T-helper 17 cell (primary cell): ENCODE measurements at regions not wholly inside any gene's neighbourhood (a gene's known extent, or its start where the extent isn't known, plus 50 kb on each side); places are given as distances from the start of the nearest gene placed in this dataset.

Experiments used
- ATAC-seq: fragments of 150-1000 bp; cut with Tn5 transposase; 2 replicates; pipeline ENCODE4 v1.10.0; 2021; ENCODE audit warnings: mild to moderate bottlenecking, moderate library complexity
- DNase-seq, 3 donors: peaks; one replicate each; pipeline versions ENCODE4 v3.0.0 to v3.0.0-alpha.2; 2020 to 2021
- H3K9me3 ChIP-seq: one replicate; pipeline ENCODE4 v1.7.0; 2013; ENCODE audit warnings: low read length, mild to moderate bottlenecking; ENCODE audit not compliant: control insufficient read depth, poor library complexity, severe bottlenecking
- H3K27ac Mint-ChIP-seq: one replicate; pipeline ENCODE4 v1.8.0; 2022; ENCODE audit warnings: mild to moderate bottlenecking, moderate library complexity, mixed read lengths
- H3K27me3 Mint-ChIP-seq: one replicate; pipeline ENCODE4 v1.8.0; 2022; ENCODE audit warnings: mixed read lengths
- H3K36me3 Mint-ChIP-seq: one replicate; pipeline ENCODE4 v1.8.0; 2022; ENCODE audit warnings: low read depth, mixed read lengths
- H3K4me1 Mint-ChIP-seq: one replicate; pipeline ENCODE4 v1.8.0; 2022; ENCODE audit warnings: mild to moderate bottlenecking, mixed read lengths
- H3K4me3 Mint-ChIP-seq: one replicate; pipeline ENCODE4 v1.8.0; 2022; ENCODE audit warnings: mild to moderate bottlenecking, moderate library complexity, mixed read lengths

DNA sequence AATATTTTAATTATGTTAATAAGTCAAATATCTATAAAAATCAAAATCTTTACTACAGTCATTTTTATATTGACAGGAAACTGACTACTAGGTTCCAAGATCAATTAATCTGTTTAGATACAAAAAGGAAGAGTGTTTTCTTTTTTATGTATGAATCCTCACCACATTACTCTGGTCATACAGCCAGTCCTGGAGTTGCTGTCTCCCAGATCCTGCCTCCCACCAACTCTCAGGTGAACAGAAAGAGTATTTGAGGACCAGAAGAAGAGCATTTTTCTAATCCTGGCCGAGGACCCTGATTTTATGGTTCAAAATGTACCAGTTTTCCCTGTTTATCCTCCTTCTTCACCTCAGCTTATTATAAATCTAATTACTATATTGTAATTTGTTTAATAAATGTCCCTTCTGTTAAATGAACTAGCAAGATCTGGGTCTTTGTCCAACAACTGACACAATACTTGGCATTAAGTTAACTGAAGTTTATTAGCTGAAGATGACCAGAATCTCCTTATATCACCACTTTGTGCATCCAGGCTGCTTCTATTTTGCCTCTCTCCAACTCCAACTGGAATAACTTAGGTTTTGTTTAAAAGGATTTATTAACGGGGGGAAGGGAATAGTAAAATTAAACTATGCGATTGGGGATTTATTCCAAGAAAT is 224.4 kb upstream of the PCDH7 start:
- no peak for DNase-seq
- ATAC-seq, result no peak
- H3K9me3 ChIP-seq, result peaks cover 2% of the 10 kb centered on the region
- Mint-ChIP-seq H3K4me1 (no peaks in the 10 kb centered on the region), H3K27ac (no peak overlapping the region), H3K4me3 (no peak overlapping the region), H3K36me3 (no peaks in the 10 kb centered on the region), H3K27me3 (no peaks in the 10 kb centered on the region)

DNA sequence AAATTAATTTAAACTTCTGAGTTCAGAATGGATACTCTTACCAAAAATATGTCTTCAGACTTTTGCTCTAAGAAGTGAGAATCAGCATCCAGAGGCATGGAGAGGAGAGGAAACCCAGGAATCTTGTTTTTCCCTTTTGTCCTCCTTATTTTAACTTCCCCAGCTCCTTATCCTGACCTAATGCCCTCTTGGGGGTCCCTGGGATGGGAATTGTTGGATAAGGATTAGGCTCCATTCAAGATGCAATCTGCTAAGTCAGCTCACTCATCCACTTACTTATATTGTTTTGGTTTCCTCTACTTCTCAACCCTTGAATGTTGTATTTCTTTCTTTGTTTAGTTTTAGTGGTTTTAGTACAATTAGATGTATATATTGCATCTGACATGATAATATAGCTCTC is 208.4 kb upstream of the PCDH7 start:
- ATAC-seq, result no peak
- no peak overlapping the region for H3K27ac Mint-ChIP-seq
- H3K4me3 Mint-ChIP-seq, result no peak overlapping the region
- no peaks in the 10 kb centered on the region for H3K27me3 Mint-ChIP-seq
- DNase-seq, result no peak
- H3K36me3 Mint-ChIP-seq, result no peaks in the 10 kb centered on the region
- no peaks in the 10 kb centered on the region for H3K9me3 ChIP-seq
- H3K4me1 Mint-ChIP-seq, result no peaks in the 10 kb centered on the region

DNA sequence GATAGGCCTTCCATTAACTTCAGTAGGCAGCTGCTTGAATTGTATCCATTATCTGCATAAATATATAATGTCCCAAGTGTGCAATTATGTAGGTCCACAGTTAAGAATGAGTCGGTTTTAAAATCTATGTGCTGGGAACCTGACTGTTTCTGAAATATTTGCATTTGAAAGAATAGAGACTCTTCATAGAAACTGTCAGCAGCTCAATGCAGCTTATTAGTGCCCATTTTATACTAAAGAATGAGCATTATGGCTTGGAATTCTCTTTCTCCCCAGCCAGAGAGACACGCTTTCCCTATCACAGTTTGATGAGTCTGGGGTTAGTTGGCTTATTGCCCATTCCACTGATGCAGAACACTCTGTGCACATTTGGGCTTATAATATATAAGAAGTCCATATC is 202.0 kb upstream of the PCDH7 start:
- H3K36me3 Mint-ChIP-seq, result no peaks in the 10 kb centered on the region
- DNase-seq, result no peak
- no peak overlapping the region for H3K27ac Mint-ChIP-seq
- no peaks in the 10 kb centered on the region for H3K27me3 Mint-ChIP-seq
- ATAC-seq, result no peak
- H3K9me3 ChIP-seq, result no peaks in the 10 kb centered on the region
- H3K4me3 Mint-ChIP-seq, result no peak overlapping the region
- H3K4me1 Mint-ChIP-seq, result no peaks in the 10 kb centered on the region

DNA sequence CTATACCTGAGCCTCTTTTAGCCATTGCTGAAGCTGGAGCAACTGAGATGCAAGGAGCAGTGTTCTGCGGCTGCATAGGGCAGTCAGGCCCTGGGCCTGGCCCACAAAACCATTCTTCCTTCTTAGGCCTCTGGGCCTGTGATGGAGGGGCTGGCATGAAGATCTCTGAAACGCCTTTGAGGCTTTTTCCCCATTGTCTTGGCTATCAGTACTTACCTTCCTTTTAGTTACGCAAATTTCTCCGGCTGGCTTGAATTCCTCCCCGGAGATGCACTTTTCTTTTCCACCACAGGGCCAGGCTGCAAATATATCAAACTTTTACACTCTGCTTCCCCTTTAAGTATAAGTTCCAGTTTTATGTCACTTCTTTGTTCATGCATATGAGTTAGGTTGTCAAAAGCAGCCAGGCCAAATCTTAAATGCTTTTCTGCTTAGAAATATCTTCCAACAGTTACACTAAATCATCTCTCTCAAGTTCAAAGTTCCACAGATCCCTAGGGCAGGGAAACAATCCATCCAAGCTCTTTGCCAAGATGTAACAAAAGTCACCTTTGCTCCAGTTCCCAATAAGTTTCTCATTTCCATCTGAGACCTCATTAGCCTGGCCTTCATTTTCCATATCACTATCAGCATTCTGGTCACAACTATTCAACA is 194.4 kb upstream of the PCDH7 start:
- Mint-ChIP-seq H3K27me3 (no peaks in the 10 kb centered on the region), H3K4me3 (no peak overlapping the region), H3K4me1 (no peaks in the 10 kb centered on the region), H3K27ac (no peak overlapping the region), H3K36me3 (no peaks in the 10 kb centered on the region)
- no peaks in the 10 kb centered on the region for H3K9me3 ChIP-seq
- ATAC-seq (no peak), DNase-seq (no peak)

DNA sequence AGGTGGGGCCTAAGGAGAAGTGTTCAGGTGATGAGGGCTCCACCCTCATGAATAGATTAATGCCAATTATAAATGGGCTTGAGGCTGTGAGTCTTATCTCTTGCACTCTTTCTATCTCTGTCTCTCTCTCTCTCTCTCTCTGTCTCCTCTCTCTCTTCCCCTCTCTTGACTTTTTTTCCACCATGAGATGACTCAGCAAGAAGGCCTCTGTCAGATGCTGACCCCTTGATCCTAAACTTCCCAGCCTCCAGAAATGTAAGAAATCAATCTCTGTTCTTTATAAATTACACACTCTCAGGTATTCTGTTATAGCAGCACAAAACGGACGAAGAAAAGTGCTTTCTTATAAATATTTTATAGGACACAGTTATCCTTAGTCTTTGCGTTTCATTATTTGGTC is 184.9 kb upstream of the PCDH7 start:
- Mint-ChIP-seq H3K4me1 (no peaks in the 10 kb centered on the region), H3K27me3 (no peaks in the 10 kb centered on the region)

DNA sequence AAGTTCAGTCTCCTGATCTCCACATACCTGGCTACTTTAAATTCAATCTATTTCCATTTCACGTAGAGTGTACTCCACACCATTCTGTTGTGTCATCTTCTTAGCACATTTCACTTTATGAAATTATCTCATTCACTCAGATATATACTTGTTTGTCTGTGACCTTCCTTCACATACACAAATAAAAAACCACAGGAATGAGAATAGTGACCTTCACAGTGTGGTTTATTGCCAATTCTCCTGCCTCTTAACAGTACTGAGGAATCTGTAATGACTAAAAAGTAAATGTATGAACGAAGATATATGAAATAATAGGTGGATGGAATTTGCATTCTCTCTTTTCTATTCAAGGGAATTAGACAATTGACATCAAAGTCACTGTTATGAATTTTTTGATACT is 183.9 kb upstream of the PCDH7 start:
- DNase-seq, result no peak
- ATAC-seq, result no peak
- Mint-ChIP-seq H3K4me1 (no peaks in the 10 kb centered on the region), H3K27ac (no peak overlapping the region), H3K4me3 (no peak overlapping the region), H3K36me3 (no peaks in the 10 kb centered on the region), H3K27me3 (no peaks in the 10 kb centered on the region)
- H3K9me3 ChIP-seq, result no peaks in the 10 kb centered on the region

More for the DNA sequence above, 184.9 kb upstream of the PCDH7 start:
- H3K9me3 ChIP-seq, result no peaks in the 10 kb centered on the region
- Mint-ChIP-seq H3K36me3 (no peaks in the 10 kb centered on the region), H3K27ac (no peak overlapping the region), H3K4me3 (no peak overlapping the region)
- no peak for ATAC-seq
- no peak for DNase-seq

DNA sequence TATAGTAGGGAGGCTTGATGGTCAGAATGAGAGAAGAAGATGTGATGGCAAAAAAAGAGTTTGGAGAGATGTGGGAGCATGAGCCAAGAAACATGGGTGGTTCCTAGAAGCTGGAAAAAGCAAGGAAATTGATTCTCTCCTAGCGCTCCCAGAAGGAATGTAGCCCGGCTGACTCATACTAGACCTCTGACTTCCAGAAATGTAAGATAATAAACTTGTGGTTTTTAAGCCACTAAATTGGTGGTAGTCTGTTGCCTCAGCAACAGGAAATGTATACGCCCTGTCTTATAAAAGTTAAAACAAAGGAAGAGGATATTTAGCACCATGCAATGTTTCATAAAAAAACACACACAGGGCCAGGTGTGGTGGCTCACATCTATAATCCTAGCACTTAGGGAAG is 182.7 kb upstream of the PCDH7 start:
- Mint-ChIP-seq H3K27me3 (no peaks in the 10 kb centered on the region), H3K27ac (no peak overlapping the region), H3K36me3 (no peaks in the 10 kb centered on the region), H3K4me3 (no peak overlapping the region), H3K4me1 (no peaks in the 10 kb centered on the region)
- no peak for DNase-seq
- H3K9me3 ChIP-seq, result no peaks in the 10 kb centered on the region
- no peak for ATAC-seq

DNA sequence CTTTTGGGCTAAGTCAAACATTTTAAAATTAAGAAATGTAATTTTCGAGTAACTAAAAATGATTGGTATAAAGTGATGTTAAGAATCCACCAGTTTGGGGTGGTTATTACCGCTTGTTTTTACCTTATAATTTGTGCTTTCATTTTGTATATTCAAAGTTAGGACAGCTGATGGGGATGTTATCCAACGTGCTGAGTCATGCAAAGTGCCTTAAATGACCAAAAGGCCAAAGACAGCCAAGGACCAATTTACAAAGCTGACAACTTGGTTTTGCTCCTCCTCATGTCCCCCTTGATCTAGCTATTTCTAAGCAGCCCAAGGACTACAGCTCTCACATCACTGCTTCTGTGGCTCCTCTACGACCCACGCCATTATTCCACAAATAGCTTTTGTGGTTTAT is 181.4 kb upstream of the PCDH7 start:
- no peak overlapping the region for H3K27ac Mint-ChIP-seq
- no peak overlapping the region for H3K4me3 Mint-ChIP-seq
- H3K4me1 Mint-ChIP-seq, result no peaks in the 10 kb centered on the region
- H3K9me3 ChIP-seq, result no peaks in the 10 kb centered on the region
- ATAC-seq, result no peak
- no peaks in the 10 kb centered on the region for H3K27me3 Mint-ChIP-seq
- no peak for DNase-seq
- no peaks in the 10 kb centered on the region for H3K36me3 Mint-ChIP-seq

DNA sequence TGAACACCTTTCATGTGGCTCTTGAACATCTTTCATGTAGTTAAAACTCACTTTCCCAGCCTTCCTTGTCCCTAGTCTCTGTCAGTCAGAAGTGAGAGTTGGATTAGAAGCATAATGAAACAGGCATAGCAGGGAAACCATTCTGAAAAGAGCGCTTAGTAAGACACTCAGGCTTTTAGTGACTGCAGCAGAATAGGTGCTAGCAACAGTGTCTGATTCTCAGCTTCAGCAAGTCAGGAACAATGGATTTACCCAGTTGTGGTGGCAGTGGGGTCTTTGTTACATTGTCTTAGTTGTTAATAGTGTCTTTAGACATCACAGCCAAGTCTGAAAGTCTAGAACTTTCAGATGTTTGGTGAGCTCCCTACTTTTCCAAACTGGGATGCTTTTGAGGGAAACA is 177.1 kb upstream of the PCDH7 start:
- no peaks in the 10 kb centered on the region for H3K4me1 Mint-ChIP-seq
- H3K4me3 Mint-ChIP-seq, result no peak overlapping the region
- no peak for ATAC-seq
- no peaks in the 10 kb centered on the region for H3K9me3 ChIP-seq
- H3K27ac Mint-ChIP-seq, result no peak overlapping the region
- H3K36me3 Mint-ChIP-seq, result no peaks in the 10 kb centered on the region
- DNase-seq, result no peak
- H3K27me3 Mint-ChIP-seq, result no peaks in the 10 kb centered on the region

DNA sequence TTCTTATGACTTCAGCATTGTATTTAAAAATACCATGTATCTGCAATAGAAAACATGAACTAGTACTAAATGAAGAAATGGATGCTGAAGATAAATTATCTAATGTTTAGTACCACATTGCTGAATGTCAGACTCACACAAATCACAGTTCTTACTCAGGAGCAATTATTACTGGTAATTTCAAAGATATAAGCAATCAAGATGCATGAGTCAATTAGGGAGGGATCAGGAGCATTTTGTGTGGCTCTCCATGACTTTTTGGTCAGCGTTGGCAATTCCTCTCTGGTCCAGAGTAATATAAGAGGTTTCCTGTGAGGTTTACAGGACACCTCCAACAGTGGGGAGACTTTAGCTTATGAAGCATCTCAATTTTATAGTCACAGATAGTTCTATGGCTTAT is 167.0 kb upstream of the PCDH7 start:
- no peaks in the 10 kb centered on the region for H3K9me3 ChIP-seq
- ATAC-seq (no peak), DNase-seq (no peak)
- Mint-ChIP-seq H3K36me3 (no peaks in the 10 kb centered on the region), H3K27ac (no peak overlapping the region), H3K4me1 (no peaks in the 10 kb centered on the region), H3K27me3 (no peaks in the 10 kb centered on the region), H3K4me3 (no peak overlapping the region)

DNA sequence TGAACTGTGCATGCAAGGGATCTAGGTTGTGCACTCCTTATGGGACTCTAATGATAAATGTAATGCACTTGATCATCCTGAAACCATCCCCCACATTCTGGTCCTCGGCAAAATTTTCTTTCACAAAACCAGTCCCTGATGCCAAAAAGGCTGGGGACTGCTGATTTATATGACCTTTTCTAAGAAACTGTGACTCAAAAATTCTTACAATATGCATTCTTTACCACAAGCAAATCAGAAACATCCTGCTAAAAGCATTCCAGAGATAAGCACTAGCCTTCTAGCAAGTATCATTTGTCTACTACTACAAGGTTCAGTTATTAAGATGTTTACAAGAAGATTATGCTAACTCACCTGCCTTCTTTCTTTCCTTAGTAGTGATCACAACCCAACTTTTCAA is 166.5 kb upstream of the PCDH7 start:
- Mint-ChIP-seq H3K27ac (no peak overlapping the region), H3K4me3 (no peak overlapping the region), H3K4me1 (no peaks in the 10 kb centered on the region), H3K27me3 (no peaks in the 10 kb centered on the region), H3K36me3 (no peaks in the 10 kb centered on the region)
- DNase-seq (no peak), ATAC-seq (no peak)
- no peaks in the 10 kb centered on the region for H3K9me3 ChIP-seq

DNA sequence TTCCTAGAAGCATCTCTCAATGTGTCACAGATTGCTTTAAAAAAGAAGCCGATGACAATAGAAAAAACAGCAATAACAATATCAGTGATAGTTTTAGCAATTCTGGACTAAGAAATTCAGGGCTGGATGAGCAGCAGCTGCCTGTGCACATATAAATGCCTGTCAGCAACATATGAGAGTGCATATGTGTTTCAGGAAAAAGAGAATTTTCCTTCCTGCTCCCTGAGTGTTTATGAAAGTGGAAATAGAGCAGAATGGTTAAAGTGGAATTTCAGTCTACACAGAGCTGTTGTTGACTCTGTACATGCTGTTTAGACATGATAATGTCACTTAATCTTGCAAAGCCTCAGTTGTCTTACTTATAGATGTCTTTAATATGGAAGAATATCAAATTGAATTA is 164.4 kb upstream of the PCDH7 start:
- ATAC-seq, result no peak
- Mint-ChIP-seq H3K4me3 (no peak overlapping the region), H3K36me3 (no peaks in the 10 kb centered on the region)

DNA sequence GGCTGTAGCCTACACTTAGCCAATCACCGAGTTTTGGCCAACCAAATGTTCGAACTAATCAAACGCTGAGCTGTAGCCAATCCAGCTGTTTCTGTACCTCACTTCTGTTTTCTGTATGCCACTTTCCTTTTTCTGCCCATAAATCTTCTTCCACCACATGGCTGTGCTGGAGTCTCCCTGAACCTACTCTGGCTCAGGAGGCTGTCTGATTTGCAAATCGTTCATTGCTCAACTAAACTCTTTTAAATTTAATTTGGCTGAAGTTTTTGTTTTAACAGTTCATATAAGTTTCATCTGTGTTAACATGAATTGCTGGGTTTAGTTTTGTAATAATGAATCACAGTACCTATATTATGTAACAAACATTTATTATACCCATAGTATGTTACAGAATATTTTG is 160.7 kb upstream of the PCDH7 start:
- Mint-ChIP-seq H3K4me1 (no peaks in the 10 kb centered on the region), H3K27ac (no peak overlapping the region), H3K4me3 (no peak overlapping the region), H3K36me3 (no peaks in the 10 kb centered on the region), H3K27me3 (no peaks in the 10 kb centered on the region)
- DNase-seq (no peak), ATAC-seq (no peak)
- H3K9me3 ChIP-seq, result no peaks in the 10 kb centered on the region

More for the DNA sequence above, 164.4 kb upstream of the PCDH7 start:
- H3K27ac Mint-ChIP-seq, result no peak overlapping the region
- H3K9me3 ChIP-seq, result no peaks in the 10 kb centered on the region
- H3K27me3 Mint-ChIP-seq, result no peaks in the 10 kb centered on the region
- DNase-seq, result no peak
- H3K4me1 Mint-ChIP-seq, result no peaks in the 10 kb centered on the region

DNA sequence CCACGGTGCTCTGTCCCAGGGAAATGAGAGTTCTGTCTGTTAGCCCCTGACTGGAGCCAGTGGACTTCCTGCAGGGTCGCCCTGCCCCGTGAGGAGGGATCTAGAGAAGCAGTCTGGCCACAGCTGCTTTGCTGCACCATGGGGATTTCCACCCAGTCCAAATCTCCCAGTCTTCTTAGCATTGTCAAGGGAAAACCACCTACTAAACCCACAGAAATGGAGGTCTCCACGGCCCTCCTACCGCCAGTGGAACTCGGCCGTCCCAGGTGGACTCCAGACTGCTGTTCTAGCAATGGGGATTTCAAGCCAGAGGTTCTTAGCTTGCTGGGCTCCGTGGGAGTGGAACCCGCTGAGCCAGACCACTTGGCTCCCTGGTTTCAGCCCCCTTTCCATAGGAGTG is 133.3 kb upstream of the PCDH7 start:
- H3K36me3 Mint-ChIP-seq, result no peaks in the 10 kb centered on the region
- H3K9me3 ChIP-seq, result no peaks in the 10 kb centered on the region
- no peak for DNase-seq
- no peaks in the 10 kb centered on the region for H3K27me3 Mint-ChIP-seq
- H3K4me3 Mint-ChIP-seq, result no peak overlapping the region
- H3K27ac Mint-ChIP-seq, result no peak overlapping the region
- H3K4me1 Mint-ChIP-seq, result no peaks in the 10 kb centered on the region
- no peak for ATAC-seq
